H9 (cell line): ENCODE measurements at regions not wholly inside any gene's neighbourhood (a gene's known extent, or its start where the extent isn't known, plus 50 kb on each side); places are given as distances from the start of the nearest gene placed in this dataset.

Experiments used
- DNase-seq: peaks from one replicate; pipeline ENCODE4 v3.0.0-alpha.2; 2017
- H2AFZ ChIP-seq: one replicate; pipeline ENCODE4 v1.6.1; 2013; ENCODE audit warnings: mild to moderate bottlenecking, low read length, control low read depth, moderate library complexity
- H2AK5ac ChIP-seq: 2 replicates; pipeline ENCODE4 v1.6.1; 2013; ENCODE audit warnings: low read length, control low read depth, mixed read lengths; ENCODE audit not compliant: insufficient read length
- H2BK120ac ChIP-seq: one replicate; pipeline ENCODE4 v1.6.1; 2013; ENCODE audit warnings: low read depth, mild to moderate bottlenecking, low read length, control low read depth, inconsistent platforms; ENCODE audit not compliant: poor library complexity, severe bottlenecking
- H2BK12ac ChIP-seq: 2 replicates; pipeline ENCODE4 v1.6.1; 2013; ENCODE audit warnings: low read length, control low read depth, mixed read lengths, low read depth; ENCODE audit not compliant: insufficient read length
- H2BK15ac ChIP-seq: 2 replicates; pipeline ENCODE4 v1.6.1; 2013; ENCODE audit warnings: low read depth, low read length, control low read depth
- H2BK20ac ChIP-seq: one replicate; pipeline ENCODE4 v1.6.1; 2013; ENCODE audit warnings: low read depth, mild to moderate bottlenecking, low read length, control low read depth, inconsistent platforms; ENCODE audit not compliant: poor library complexity, severe bottlenecking
- H2BK5ac ChIP-seq: 2 replicates; pipeline ENCODE4 v1.6.1; 2013; ENCODE audit warnings: low read length, control low read depth, mixed read lengths; ENCODE audit not compliant: insufficient read length
- H3K14ac ChIP-seq: 2 replicates; pipeline ENCODE4 v1.6.1; 2013; ENCODE audit warnings: low read length, control low read depth; ENCODE audit not compliant: insufficient read depth
- H3K18ac ChIP-seq: 2 replicates; pipeline ENCODE4 v1.6.1; 2013; ENCODE audit warnings: low read depth, mild to moderate bottlenecking, mixed read lengths, low read length, control low read depth; ENCODE audit not compliant: insufficient read length
- H3K23ac ChIP-seq: 2 replicates; pipeline ENCODE4 v1.6.1; 2013; ENCODE audit warnings: low read length, control low read depth, mixed read lengths, low read depth; ENCODE audit not compliant: insufficient read length
- H3K23me2 ChIP-seq: 2 replicates; pipeline ENCODE4 v1.6.1; 2013; ENCODE audit warnings: low read depth, mild to moderate bottlenecking, mixed read lengths, low read length, control low read depth; ENCODE audit not compliant: insufficient read length, poor library complexity, severe bottlenecking
- H3K27ac ChIP-seq: 2 replicates; pipeline ENCODE4 v1.5.1; 2013; ENCODE audit warnings: low read length, control low read depth, mixed read lengths, low read depth; ENCODE audit not compliant: insufficient read length
- H3K27me3 ChIP-seq: 2 replicates; pipeline ENCODE4 v1.6.1; 2013; ENCODE audit warnings: low read length, control low read depth, inconsistent platforms; ENCODE audit not compliant: insufficient read depth
- H3K4ac ChIP-seq: 2 replicates; pipeline ENCODE4 v1.6.1; 2013; ENCODE audit warnings: low read depth, mild to moderate bottlenecking, control low read depth, inconsistent platforms, low read length, moderate library complexity
- H3K4me1 ChIP-seq: 2 replicates; pipeline ENCODE4 v1.6.1; 2013; ENCODE audit warnings: low read length, control low read depth, inconsistent platforms; ENCODE audit not compliant: insufficient read depth
- H3K4me2 ChIP-seq: 2 replicates; pipeline ENCODE4 v1.6.1; 2013; ENCODE audit warnings: low read length, control low read depth, mixed read lengths; ENCODE audit not compliant: insufficient read length, insufficient read depth
- H3K56ac ChIP-seq: 2 replicates; pipeline ENCODE4 v1.6.1; 2013; ENCODE audit warnings: low read depth, mild to moderate bottlenecking, mixed read lengths, low read length, control low read depth; ENCODE audit not compliant: insufficient read length
- H3K79me1 ChIP-seq: 2 replicates; pipeline ENCODE4 v1.6.1; 2013; ENCODE audit warnings: low read depth, mild to moderate bottlenecking, moderate library complexity, low read length, control low read depth, inconsistent platforms; ENCODE audit not compliant: insufficient read depth, poor library complexity, severe bottlenecking
- H3K79me2 ChIP-seq: 2 replicates; pipeline ENCODE4 v1.6.1; 2013; ENCODE audit warnings: low read length, control low read depth, inconsistent platforms; ENCODE audit not compliant: insufficient read depth
- H3K9ac ChIP-seq: 2 replicates; pipeline ENCODE4 v1.6.1; 2013; ENCODE audit warnings: low read length, control low read depth, mixed read lengths; ENCODE audit not compliant: insufficient read length; ENCODE audit errors: extremely low read depth
- H3K9me3 ChIP-seq: one replicate; pipeline ENCODE4 v1.6.1; 2013; ENCODE audit warnings: low read depth, low read length, inconsistent platforms; ENCODE audit not compliant: control insufficient read depth
- H3T11ph ChIP-seq: one replicate; pipeline ENCODE4 v1.6.1; 2013; ENCODE audit warnings: mild to moderate bottlenecking, low read length, control low read depth, inconsistent platforms
- H4K20me1 ChIP-seq: one replicate; pipeline ENCODE4 v1.6.1; 2013; ENCODE audit not compliant: control insufficient read depth, insufficient read length, insufficient read depth
- H4K5ac ChIP-seq: 2 replicates; pipeline ENCODE4 v1.6.1; 2013; ENCODE audit warnings: low read depth, mild to moderate bottlenecking, mixed read lengths, low read length, control low read depth; ENCODE audit not compliant: insufficient read length
- H4K8ac ChIP-seq: replicated peaks from 2 replicates; pipeline ENCODE4 v1.6.1; 2013; ENCODE audit warnings: low read length, control low read depth, mixed read lengths, low read depth; ENCODE audit not compliant: insufficient read length
- H4K91ac ChIP-seq: 2 replicates; pipeline ENCODE4 v1.6.1; 2013; ENCODE audit warnings: low read depth, mild to moderate bottlenecking, moderate library complexity, mixed read lengths, low read length, control low read depth; ENCODE audit not compliant: insufficient read length
- H3K27ac Mint-ChIP-seq, 3 experiments: 2 replicates in 2 of 3; 3 replicates in 1 of 3; pipeline ENCODE4 v1.8.0; 2020 to 2021; ENCODE audit warnings: mixed read lengths in 3 of 3, mild to moderate bottlenecking in 1 of 3, moderate library complexity in 1 of 3
- H3K27me3 Mint-ChIP-seq: 2 replicates; pipeline ENCODE4 v1.8.0; 2021; ENCODE audit warnings: low read depth, mild to moderate bottlenecking, moderate library complexity, mixed read lengths
- H3K36me3 Mint-ChIP-seq, 3 experiments: 2 replicates in 2 of 3; 3 replicates in 1 of 3; pipeline ENCODE4 v1.8.0; 2020 to 2021; ENCODE audit warnings: low read depth in 3 of 3, mixed read lengths in 3 of 3; ENCODE audit not compliant: insufficient read depth in 1 of 3
- H3K4me1 Mint-ChIP-seq, 2 experiments: 2 replicates each; pipeline ENCODE4 v1.8.0; 2020; ENCODE audit warnings: mixed read lengths in 2 of 2
- H3K4me3 Mint-ChIP-seq, 2 experiments: 2 replicates in 1 of 2; 3 replicates in 1 of 2; pipeline ENCODE4 v1.8.0; 2020 to 2021; ENCODE audit warnings: mild to moderate bottlenecking in 2 of 2, mixed read lengths in 2 of 2, moderate library complexity in 1 of 2
- H3K9me3 Mint-ChIP-seq, 2 experiments: 2 replicates in 1 of 2; 3 replicates in 1 of 2; pipeline ENCODE4 v1.8.0; 2020; ENCODE audit warnings: mild to moderate bottlenecking in 2 of 2, mixed read lengths in 2 of 2, moderate library complexity in 1 of 2
- WGBS: extraction: QIAGEN DNeasy Blood & Tissue Kit; methylation state at CpG from one replicate; pipeline ENCODE4 v1.1.7; 2013; ENCODE audit warnings: missing lambda C conversion rate, low lambda C conversion rate, mixed read lengths; ENCODE audit not compliant: insufficient read length; ENCODE audit errors: extremely low coverage; 5-methylcytosine and 5-hydroxymethylcytosine counted together
- TF ChIP-seq, protein P1 (sequence below): fragments of 200-600 bp; sonication (generic); conservative IDR thresholded peaks from 3 replicates; pipeline ENCODE4 v1.8.0; 2021; ENCODE audit warnings: antibody characterized with exemption, mild to moderate bottlenecking

DNA sequence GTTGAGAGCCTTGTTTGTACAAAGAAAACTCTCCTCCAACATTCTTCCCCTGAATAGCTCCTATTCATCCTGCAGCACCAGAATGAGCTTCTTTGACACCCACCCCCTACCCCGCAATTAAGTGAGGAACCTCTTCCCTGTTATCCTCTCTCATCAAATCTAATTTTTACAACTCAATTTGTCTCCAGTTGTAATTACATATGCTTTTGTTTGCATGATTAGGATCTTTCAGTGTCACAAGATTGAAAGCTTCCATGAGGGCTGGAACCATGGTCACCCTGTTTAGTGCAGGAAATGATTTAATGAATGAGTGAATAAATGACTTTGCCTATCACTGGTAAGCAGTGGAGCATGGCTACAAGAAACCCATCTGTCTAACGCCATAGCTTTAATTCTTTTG is 334.6 kb upstream of the KLHL29 start:
- H2BK15ac ChIP-seq, result no peak overlapping the region
- H4K91ac ChIP-seq, result no peak overlapping the region
- H3K27me3 Mint-ChIP-seq, result no peaks in the 10 kb centered on the region; the same call in 1 of the 2 replicates
- H4K20me1 ChIP-seq, result no peaks in the 10 kb centered on the region
- no peak overlapping the region for H2BK120ac ChIP-seq
- no peak overlapping the region for H2BK5ac ChIP-seq
- no peak overlapping the region for H3K18ac ChIP-seq
- no peak overlapping the region for H3K9ac ChIP-seq
- H2BK12ac ChIP-seq, result no peak overlapping the region
- H3K27ac ChIP-seq, result no peak overlapping the region
- no peaks in the 10 kb centered on the region; a peak in 1 of 5 replicates for H3K9me3 Mint-ChIP-seq
- H3T11ph ChIP-seq, result no peak overlapping the region
- no peaks in the 10 kb centered on the region for H3K27me3 ChIP-seq
- H3K79me1 ChIP-seq, result no peaks in the 10 kb centered on the region
- TF ChIP-seq, protein P1, sequence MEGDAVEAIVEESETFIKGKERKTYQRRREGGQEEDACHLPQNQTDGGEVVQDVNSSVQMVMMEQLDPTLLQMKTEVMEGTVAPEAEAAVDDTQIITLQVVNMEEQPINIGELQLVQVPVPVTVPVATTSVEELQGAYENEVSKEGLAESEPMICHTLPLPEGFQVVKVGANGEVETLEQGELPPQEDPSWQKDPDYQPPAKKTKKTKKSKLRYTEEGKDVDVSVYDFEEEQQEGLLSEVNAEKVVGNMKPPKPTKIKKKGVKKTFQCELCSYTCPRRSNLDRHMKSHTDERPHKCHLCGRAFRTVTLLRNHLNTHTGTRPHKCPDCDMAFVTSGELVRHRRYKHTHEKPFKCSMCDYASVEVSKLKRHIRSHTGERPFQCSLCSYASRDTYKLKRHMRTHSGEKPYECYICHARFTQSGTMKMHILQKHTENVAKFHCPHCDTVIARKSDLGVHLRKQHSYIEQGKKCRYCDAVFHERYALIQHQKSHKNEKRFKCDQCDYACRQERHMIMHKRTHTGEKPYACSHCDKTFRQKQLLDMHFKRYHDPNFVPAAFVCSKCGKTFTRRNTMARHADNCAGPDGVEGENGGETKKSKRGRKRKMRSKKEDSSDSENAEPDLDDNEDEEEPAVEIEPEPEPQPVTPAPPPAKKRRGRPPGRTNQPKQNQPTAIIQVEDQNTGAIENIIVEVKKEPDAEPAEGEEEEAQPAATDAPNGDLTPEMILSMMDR, result no peak
- no peak overlapping the region for H2AFZ ChIP-seq
- 0 out of 4 replicates have a peak, but pooled peaks cover 0 to 4% of the 10 kb centered on the region in 2 experiments for H3K4me1 Mint-ChIP-seq
- no peak overlapping the region for H2AK5ac ChIP-seq
- no peak overlapping the region for H2BK20ac ChIP-seq
- H3K27ac Mint-ChIP-seq, result no peak overlapping the region
- H4K5ac ChIP-seq, result no peak overlapping the region
- no peak overlapping the region for H3K14ac ChIP-seq
- H3K23ac ChIP-seq, result no peak overlapping the region
- H3K4ac ChIP-seq, result no peak overlapping the region
- no peaks in the 10 kb centered on the region for H3K36me3 Mint-ChIP-seq
- H3K9me3 ChIP-seq, result no peaks in the 10 kb centered on the region
- WGBS, result no CpG with 5 or more reads among the region's 2 CpGs
- H3K56ac ChIP-seq, result no peak overlapping the region
- no peaks in the 10 kb centered on the region for H3K4me1 ChIP-seq
- no peaks in the 10 kb centered on the region for H3K79me2 ChIP-seq
- H3K23me2 ChIP-seq, result no peaks in the 10 kb centered on the region
- H4K8ac ChIP-seq, result no peak overlapping the region
- DNase-seq, result no peak
- no peak overlapping the region for H3K4me3 Mint-ChIP-seq
- no peak overlapping the region for H3K4me2 ChIP-seq
